ENCODE measurements at regions not wholly inside any gene's neighbourhood (a gene's known extent, or its start where the extent isn't known, plus 50 kb on each side); places are given as distances from the start of the nearest gene placed in this dataset.
"Not testable (repeated sequence)": the region's sequence is repeated elsewhere in the genome, so short reads cannot be mapped to it uniquely, and the experiment has no call there.

DNA sequence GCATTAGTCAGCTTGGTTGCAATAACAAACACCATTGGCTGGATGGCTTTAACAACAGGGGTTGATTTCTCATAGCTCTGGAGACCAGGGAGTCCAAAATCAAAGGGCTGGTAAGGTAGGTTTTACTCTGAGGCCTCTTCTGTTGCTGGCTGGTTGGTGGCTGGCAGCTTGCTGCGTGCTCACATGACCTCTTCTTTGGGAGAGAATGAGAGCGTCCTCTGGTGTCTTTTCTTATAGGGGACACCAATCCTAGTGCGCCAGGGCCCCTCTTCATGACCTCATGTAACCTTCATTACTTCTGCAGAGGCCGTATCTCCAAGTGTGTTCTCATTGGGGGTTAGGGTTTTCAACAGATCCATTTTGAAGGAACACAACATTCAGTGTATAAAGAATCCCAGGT lies 1308.3 kb downstream of the TBC1D22A start:
- no peaks in the 10 kb centered on the region for H3K4me1 Mint-ChIP-seq (ENCODE audit: low read depth)
- no peak for DNase-seq
- H3K36me3 Mint-ChIP-seq (ENCODE audit: insufficient read depth): no peaks in the 10 kb centered on the region
- H3K4me3 Mint-ChIP-seq: no peak overlapping the region
- no peak for ATAC-seq
- H3K9me3 Mint-ChIP-seq: no peaks in the 10 kb centered on the region
- peaks cover 10% of the 10 kb centered on the region for H3K27me3 Mint-ChIP-seq (ENCODE audit: low read depth)

DNA sequence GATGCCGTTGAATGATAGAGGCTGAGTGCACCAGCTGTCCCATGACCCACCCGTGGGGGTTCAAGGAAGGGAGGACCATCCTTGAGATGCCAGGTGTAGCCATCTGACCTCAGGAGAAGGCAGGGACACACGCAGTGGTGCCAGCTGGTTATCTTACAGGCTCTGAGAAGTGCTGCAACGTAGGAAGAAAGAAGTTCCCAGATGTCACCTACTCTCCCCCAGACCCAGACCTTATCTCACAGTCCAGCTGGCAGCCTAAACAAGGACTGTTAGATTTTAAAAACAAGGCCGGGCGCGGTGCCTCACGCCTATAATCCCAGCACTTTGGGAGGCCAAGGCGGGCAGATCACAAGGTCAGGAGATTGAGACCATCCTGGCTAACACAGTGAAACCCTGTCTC lies 1307.6 kb downstream of the TBC1D22A start:
- H3K9me3 Mint-ChIP-seq: no peaks in the 10 kb centered on the region
- no peak overlapping the region for H3K4me3 Mint-ChIP-seq
- H3K4me1 Mint-ChIP-seq (ENCODE audit: low read depth): no peaks in the 10 kb centered on the region
- ATAC-seq (no peak), DNase-seq (no peak)
- peaks cover 8% of the 10 kb centered on the region for H3K27me3 Mint-ChIP-seq (ENCODE audit: low read depth)
- no peaks in the 10 kb centered on the region for H3K36me3 Mint-ChIP-seq (ENCODE audit: insufficient read depth)

DNA sequence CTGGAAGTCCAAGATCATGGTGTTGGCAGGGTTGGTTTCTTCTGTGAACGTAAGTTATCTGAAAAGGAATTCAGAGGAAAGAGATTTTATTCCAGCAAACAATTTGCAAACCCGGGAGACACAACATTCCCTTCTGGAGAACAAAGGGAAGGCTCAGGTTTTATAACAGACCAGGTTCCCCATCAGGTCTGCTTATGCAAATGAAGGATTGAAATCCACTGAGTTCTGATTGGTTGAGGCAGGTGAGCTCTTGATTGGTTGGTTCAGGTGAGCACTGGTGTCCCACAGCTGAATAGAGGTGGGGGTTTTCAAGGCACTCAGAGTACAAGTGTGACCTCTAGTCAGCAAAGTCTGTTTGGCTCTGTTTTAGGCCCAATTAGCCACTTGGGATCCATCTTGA lies 1306.8 kb downstream of the TBC1D22A start:
- Mint-ChIP-seq H3K27me3 (ENCODE audit: low read depth) (peaks cover 2% of the 10 kb centered on the region), H3K36me3 (ENCODE audit: insufficient read depth) (no peaks in the 10 kb centered on the region), H3K4me3 (no peak overlapping the region), H3K9me3 (no peaks in the 10 kb centered on the region), H3K4me1 (ENCODE audit: low read depth) (no peaks in the 10 kb centered on the region)
- DNase-seq (no peak), ATAC-seq (no peak)

DNA sequence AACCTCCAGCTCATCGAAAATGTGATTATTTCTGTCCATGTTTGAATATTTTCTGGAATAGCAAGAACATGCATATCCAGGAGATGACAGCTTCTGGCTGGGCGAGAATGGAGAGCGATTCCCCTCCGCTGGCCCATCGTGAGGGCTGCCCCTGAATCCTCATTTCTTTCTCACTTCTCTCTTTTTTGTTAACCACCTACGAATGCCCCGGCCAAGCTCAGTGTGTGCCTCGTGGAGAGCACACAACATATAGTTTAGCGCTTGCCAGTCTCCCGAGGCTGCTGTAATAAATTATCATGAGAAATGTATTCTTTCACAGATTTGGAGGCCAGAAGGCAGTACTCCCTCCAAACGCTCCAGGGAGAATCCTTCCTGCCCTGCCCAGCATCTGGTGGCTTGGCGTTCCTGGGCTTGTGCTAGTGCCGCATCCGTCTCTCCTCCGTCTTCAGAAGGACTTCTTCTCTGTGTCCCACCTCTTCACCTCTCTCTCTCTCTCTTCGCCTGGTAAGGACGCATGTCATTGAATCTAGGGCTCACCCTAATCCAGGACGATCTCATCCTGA lies 1306.0 kb downstream of the TBC1D22A start:
- Mint-ChIP-seq H3K9me3 (no peaks in the 10 kb centered on the region), H3K4me3 (no peak overlapping the region)

GRCh38 chr22:48065892-48066291 lies 1303.4 kb downstream of the TBC1D22A start:
- DNase-seq (no peak), ATAC-seq (no peak)
- Mint-ChIP-seq H3K36me3 (ENCODE audit: insufficient read depth) (no peaks in the 10 kb centered on the region), H3K27me3 (ENCODE audit: low read depth) (no peaks in the 10 kb centered on the region), H3K4me3 (no peak overlapping the region), H3K4me1 (ENCODE audit: low read depth) (no peaks in the 10 kb centered on the region), H3K9me3 (no peaks in the 10 kb centered on the region)

More for the DNA sequence above, 1306.0 kb downstream of the TBC1D22A start:
- H3K36me3 Mint-ChIP-seq (ENCODE audit: insufficient read depth): no peaks in the 10 kb centered on the region
- ATAC-seq: no peak
- no peaks in the 10 kb centered on the region for H3K27me3 Mint-ChIP-seq (ENCODE audit: low read depth)
- DNase-seq: no peak
- no peaks in the 10 kb centered on the region for H3K4me1 Mint-ChIP-seq (ENCODE audit: low read depth)

DNA sequence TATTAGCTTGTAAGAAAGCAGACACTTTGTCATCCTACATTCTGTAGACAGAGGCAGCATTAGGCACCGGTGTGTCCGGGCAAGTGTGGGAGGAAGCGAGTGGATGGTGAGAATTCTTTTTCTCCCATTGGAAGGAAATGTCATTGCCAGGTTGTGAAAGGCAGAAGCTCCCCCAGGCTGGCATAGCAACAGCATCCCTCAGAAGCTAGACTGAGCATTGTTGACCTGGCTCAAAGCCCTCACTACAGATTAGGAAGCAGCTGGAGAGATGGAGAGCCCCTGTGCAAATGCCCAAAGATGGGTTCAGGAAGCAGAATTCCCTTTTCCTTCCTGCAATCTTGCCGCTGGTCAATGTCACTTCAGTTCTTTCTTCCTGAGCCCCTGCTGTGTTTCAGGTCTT lies 1299.3 kb downstream of the TBC1D22A start:
- Mint-ChIP-seq H3K27me3 (ENCODE audit: low read depth) (peaks cover 10% of the 10 kb centered on the region), H3K36me3 (ENCODE audit: insufficient read depth) (no peaks in the 10 kb centered on the region), H3K9me3 (no peaks in the 10 kb centered on the region), H3K4me1 (ENCODE audit: low read depth) (no peaks in the 10 kb centered on the region), H3K4me3 (no peak overlapping the region)
- ATAC-seq (no peak), DNase-seq (no peak)

- Mint-ChIP-seq H3K36me3 (ENCODE audit: insufficient read depth) (no peaks in the 10 kb centered on the region), H3K4me1 (ENCODE audit: low read depth) (no peaks in the 10 kb centered on the region), H3K27me3 (ENCODE audit: low read depth) (peaks cover 11% of the 10 kb centered on the region), H3K9me3 (no peaks in the 10 kb centered on the region), H3K4me3 (no peak overlapping the region)
- no peak for DNase-seq
- ATAC-seq: no peak
Observed at GRCh38 chr22:48060266-48060665, 1297.8 kb downstream of the TBC1D22A start.

- not testable (repeated sequence) for H3K4me3 Mint-ChIP-seq; H3K4me1 Mint-ChIP-seq (ENCODE audit: low read depth); ATAC-seq; H3K36me3 Mint-ChIP-seq (ENCODE audit: insufficient read depth); H3K9me3 Mint-ChIP-seq; DNase-seq
- peaks cover 11% of the 10 kb centered on the region for H3K27me3 Mint-ChIP-seq (ENCODE audit: low read depth)
Observed at GRCh38 chr22:48059521-48059920, 1297.1 kb downstream of the TBC1D22A start.

DNA sequence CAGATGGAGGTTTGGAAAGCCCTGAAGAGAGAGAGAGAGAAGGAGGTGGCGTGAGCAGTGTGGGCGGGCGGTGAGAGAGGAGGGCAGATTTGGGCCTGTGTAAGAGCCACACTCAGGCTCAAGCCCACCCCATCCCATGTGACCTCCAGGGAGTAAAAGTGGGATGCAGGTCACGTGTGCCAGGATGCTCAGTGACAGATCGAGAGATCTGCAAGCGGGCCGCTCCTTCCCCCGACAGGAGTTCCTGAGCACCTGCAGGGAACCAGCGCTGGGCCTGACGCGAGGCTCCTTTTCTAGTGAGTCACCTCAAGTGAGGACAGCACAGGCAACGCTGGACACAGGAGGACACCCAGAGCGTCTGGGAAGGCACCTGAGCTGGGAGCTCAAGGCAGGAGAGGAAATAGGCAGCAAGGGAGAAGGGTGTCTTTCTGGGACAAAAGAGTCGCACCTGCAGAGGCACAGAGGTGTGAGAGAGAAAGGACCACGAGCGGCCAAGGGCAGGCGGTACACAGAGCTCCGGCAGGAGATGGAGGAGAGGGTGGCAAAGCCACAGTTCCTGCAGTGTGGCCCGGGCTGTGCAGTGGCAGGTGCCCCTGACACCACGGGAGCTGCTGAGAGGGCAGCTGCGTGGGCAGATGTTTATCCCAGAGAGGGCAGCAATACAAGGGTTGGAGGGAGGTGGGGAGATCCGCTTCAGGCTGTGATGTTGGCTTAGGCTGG lies 1294.8 kb downstream of the TBC1D22A start:
- Mint-ChIP-seq H3K4me3 (no peak overlapping the region), H3K4me1 (ENCODE audit: low read depth) (no peaks in the 10 kb centered on the region), H3K27me3 (ENCODE audit: low read depth) (peaks cover 16% of the 10 kb centered on the region), H3K36me3 (ENCODE audit: insufficient read depth) (no peaks in the 10 kb centered on the region), H3K9me3 (no peaks in the 10 kb centered on the region)
- DNase-seq (no peak), ATAC-seq (no peak)

GRCh38 chr22:48055827-48056226 lies 1293.4 kb downstream of the TBC1D22A start:
- Mint-ChIP-seq H3K36me3 (ENCODE audit: insufficient read depth) (no peaks in the 10 kb centered on the region), H3K9me3 (no peaks in the 10 kb centered on the region), H3K27me3 (ENCODE audit: low read depth) (peaks cover 21% of the 10 kb centered on the region), H3K4me1 (ENCODE audit: low read depth) (no peaks in the 10 kb centered on the region), H3K4me3 (no peak overlapping the region)
- ATAC-seq (no peak), DNase-seq (no peak)

DNA sequence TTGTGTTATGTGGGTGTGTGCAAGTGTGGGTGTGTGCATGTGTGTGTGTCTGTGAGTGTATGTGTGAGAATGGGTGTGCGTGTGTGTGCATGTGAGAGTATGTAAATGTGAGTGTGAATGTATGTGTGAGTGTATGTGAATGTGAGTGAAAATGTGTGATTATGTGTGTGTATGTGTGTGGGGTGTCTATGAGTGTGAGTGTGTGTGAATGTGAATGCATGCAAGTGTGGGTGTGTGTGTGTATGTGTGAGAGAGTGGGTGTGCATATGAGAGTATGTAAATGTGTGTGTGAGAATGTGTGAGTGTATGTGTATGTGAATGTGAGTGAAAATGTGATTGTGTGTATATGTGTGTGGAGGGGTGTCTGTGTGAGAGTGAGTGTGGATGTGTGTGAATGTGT lies 1292.7 kb downstream of the TBC1D22A start:
- peaks cover 21% of the 10 kb centered on the region for H3K27me3 Mint-ChIP-seq (ENCODE audit: low read depth)
- no peak overlapping the region for H3K4me3 Mint-ChIP-seq
- H3K9me3 Mint-ChIP-seq: no peaks in the 10 kb centered on the region
- no peak for ATAC-seq
- no peaks in the 10 kb centered on the region for H3K36me3 Mint-ChIP-seq (ENCODE audit: insufficient read depth)
- no peaks in the 10 kb centered on the region for H3K4me1 Mint-ChIP-seq (ENCODE audit: low read depth)
- DNase-seq: no peak

DNA sequence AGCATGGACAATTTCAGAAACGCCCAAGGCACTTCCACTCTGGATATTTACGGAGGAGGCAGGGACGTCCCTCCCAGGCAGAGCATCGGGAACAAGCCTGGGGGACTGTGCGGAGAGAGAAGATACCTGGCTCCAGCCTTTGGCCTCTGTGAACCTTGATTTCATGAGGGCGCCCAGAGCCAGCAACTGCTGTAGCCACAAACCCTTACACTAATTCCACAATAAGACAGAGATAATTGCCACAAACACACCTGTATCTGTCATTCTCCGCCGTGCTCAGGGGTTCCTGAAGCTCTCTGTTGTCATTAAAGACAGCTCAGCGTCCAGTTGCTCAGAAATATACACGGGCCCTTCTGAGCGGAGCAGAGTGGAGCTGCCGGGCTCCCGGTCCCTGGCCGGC lies 1292.1 kb downstream of the TBC1D22A start:
- H3K36me3 Mint-ChIP-seq (ENCODE audit: insufficient read depth): no peaks in the 10 kb centered on the region
- DNase-seq (no peak), ATAC-seq (no peak)
- peaks cover 21% of the 10 kb centered on the region for H3K27me3 Mint-ChIP-seq (ENCODE audit: low read depth)
- H3K9me3 Mint-ChIP-seq: no peaks in the 10 kb centered on the region
- no peak overlapping the region for H3K4me3 Mint-ChIP-seq
- H3K4me1 Mint-ChIP-seq (ENCODE audit: low read depth): no peaks in the 10 kb centered on the region

DNA sequence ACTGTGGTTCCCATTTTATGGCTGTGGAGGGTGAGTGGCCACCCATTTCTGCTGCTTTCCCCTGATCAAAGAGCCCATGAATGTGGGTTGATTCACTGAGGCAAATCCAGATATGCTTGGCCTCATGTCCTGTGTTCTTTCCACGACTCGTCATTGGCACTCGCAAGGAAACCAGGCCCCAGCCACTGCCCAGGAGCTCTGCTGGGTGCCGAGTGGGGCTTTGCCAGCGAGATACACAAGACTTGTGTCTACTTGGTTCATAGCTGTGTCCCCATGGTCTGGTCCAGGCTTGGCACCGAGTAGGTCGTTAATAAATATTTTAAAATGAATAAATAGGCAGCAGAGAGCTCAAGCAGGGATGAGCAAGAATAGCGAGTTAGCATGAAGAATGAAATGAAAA lies 1291.5 kb downstream of the TBC1D22A start:
- DNase-seq: no peak
- H3K9me3 Mint-ChIP-seq: no peaks in the 10 kb centered on the region
- no peak overlapping the region for H3K4me3 Mint-ChIP-seq
- H3K27me3 Mint-ChIP-seq (ENCODE audit: low read depth): peaks cover 21% of the 10 kb centered on the region
- no peaks in the 10 kb centered on the region for H3K4me1 Mint-ChIP-seq (ENCODE audit: low read depth)
- H3K36me3 Mint-ChIP-seq (ENCODE audit: insufficient read depth): no peaks in the 10 kb centered on the region
- no peak for ATAC-seq

- H3K4me1 Mint-ChIP-seq (ENCODE audit: low read depth): no peaks in the 10 kb centered on the region
- DNase-seq: no peak
- H3K36me3 Mint-ChIP-seq (ENCODE audit: insufficient read depth): no peaks in the 10 kb centered on the region
- H3K4me3 Mint-ChIP-seq: no peak overlapping the region
- no peak for ATAC-seq
- H3K9me3 Mint-ChIP-seq: no peaks in the 10 kb centered on the region
- H3K27me3 Mint-ChIP-seq (ENCODE audit: low read depth): peaks cover 21% of the 10 kb centered on the region
Observed at GRCh38 chr22:48053486-48053885, 1291.0 kb downstream of the TBC1D22A start.

- H3K4me3 Mint-ChIP-seq: no peak overlapping the region
- no peaks in the 10 kb centered on the region for H3K36me3 Mint-ChIP-seq (ENCODE audit: insufficient read depth)
- H3K4me1 Mint-ChIP-seq (ENCODE audit: low read depth): no peaks in the 10 kb centered on the region
- ATAC-seq: no peak
- H3K27me3 Mint-ChIP-seq (ENCODE audit: low read depth): peaks cover 17% of the 10 kb centered on the region
- DNase-seq: no peak
- no peaks in the 10 kb centered on the region for H3K9me3 Mint-ChIP-seq
Observed at GRCh38 chr22:48052621-48052890, 1290.1 kb downstream of the TBC1D22A start.
